HG03196 (cell line): ENCODE measurements at regions not wholly inside any gene's neighbourhood (a gene's known extent, or its start where the extent isn't known, plus 50 kb on each side); places are given as distances from the start of the nearest gene placed in this dataset.
"Not testable (repeated sequence)": the region's sequence is repeated elsewhere in the genome, so short reads cannot be mapped to it uniquely, and the experiment has no call there.

Experiments
- ATAC-seq: cut with Tn5 transposase; IDR thresholded peaks from one replicate; pipeline ENCODE4 v1.9.1; 2021; ENCODE audit not compliant: unreplicated experiment

DNA sequence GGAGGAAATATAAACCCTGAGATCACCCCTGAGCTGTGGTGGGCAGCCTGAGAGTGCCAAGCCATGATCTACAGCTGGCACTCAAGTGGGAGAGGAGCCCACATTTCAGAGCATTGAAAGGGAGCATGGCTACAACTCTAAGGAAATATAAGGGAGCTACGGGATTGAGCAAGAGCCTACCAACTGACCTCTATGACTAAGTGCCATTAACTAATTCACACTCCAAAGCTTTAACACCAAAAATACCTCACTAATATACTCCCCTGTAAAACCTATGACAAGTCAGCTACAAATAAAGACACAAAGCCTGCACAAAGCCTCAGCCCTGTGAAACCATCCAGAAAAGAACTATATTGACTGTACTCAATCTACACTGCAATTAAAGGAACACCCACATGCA lies 286.8 kb upstream of the RPS23 start:
- ATAC-seq = no peak

DNA sequence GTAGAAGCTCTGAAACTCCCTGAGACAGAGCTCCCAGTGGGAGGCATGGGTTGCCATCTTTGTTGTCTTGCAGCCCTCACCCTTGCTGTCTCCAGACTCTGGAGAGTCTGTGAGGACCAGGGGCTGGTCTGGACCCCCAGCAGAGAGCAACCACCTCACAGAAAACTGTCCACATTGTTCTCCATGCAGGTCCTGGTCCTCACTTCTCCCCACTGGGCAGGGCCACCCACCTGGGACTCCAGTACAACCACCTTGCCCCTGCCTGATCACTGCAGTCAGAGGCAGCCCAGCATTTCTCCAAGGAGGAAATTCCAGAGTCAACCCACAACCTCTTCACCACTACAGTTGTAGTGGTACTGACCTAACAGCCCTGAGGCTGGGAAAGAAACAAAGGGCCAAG lies 285.6 kb upstream of the RPS23 start:
- no peak for ATAC-seq

DNA sequence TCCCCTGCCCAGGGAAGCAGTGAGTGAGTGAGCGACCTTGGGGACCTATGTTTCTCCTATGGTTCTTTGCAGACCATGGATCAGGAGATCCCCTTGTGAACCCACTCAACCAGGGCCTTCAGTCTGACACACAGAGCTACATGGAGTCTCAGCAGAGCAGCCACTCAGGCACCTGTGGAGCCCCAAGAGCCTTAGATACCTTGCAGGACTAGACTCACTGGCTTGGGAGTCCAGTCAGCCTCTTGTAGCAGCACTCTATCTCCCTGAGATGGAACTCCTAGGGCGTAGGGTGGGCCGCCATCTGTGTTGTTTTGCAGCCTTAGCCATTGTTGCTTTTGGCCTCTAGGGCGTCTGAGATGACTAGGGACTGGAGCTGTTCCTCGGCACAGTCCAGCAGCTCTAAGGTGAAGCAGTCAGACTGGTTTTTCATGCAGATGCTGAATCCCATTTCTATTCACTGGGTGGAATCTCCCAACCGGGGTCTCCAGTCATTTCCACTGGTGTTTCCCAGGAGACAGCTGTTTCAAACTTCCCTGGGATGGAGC lies 284.6 kb upstream of the RPS23 start:
- no peak for ATAC-seq

DNA sequence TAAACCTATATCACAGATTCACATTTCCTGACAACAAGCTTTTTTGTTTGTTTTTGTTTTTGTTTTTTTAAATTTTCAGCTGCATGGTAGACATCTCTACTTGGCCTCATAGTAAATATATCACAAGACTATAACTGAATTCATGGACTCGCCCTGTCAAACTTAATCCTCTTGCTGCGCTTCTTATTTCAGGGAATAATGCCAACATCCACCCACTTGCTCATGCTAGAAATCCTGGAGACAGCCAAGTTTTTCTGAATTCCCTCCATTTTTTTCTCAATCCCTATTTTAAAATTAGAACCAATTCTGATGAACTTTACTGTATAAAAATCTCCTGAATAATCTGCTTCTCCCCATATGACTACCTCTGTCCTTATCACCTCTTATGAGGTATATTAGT lies 283.6 kb upstream of the RPS23 start:
- ATAC-seq = no peak

DNA sequence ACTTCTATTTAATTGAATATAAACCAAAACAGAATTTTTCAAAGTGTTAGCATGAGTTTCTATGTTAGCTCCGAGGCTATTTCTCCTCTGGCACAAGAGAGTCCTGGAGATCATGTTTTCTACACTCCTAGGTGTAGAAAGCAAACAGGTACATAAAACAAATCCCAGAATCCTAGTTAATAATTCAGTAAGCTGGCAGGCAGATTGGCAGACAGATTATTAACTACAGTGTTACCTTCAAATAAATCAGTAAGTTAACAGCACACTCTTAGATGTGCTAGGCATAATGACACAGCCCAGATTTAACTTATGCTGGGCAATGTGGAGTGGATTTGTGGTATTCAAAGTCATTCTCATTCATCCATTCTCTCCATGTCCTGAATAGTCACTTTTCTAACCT lies 282.8 kb upstream of the RPS23 start:
- no peak for ATAC-seq

DNA sequence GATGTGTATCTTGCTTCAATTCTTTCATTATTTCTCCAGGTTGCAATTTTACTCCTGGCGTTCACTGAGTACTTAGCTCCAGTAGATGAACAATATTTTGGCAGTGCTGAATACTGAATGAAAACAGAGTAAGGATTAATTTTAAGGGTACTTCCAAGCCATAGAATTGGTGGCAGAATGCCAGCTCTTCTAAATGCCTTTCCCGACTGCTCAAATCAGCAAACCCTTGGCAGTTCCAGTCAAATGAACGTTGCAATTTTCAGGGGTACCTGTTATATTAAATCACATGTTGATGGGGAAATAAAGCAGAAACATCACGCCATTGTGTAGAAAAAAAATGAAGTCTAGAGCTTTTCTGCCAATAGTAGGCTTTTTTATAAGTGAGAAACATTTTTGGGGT lies 282.4 kb upstream of the RPS23 start:
- ATAC-seq = no peak

DNA sequence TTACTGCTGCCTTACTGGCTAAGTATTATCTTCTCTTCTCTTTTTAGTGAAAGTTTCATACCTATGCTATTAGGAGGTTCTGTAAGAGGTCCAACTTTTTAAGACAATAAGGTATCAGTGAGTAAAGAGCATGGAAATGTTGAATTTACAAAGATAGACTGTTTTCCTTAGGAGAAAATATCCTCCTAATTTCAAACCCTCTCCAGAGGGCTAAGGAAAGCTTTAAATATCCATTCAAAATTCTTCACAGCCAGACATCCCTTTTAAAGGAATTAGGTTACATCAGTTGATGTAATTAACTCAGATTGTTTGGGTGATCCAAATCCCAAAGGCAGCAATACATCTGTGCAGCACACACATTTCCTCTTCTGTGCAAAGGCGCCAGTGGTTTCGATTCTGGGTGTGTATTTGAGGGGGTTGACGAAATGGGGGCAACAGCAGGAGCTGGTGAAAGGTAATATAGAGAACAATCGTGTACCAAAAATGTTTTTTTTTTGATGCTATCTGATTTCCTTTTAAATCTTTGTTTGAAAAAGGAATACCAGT lies 273.8 kb upstream of the RPS23 start:
- ATAC-seq = no peak

DNA sequence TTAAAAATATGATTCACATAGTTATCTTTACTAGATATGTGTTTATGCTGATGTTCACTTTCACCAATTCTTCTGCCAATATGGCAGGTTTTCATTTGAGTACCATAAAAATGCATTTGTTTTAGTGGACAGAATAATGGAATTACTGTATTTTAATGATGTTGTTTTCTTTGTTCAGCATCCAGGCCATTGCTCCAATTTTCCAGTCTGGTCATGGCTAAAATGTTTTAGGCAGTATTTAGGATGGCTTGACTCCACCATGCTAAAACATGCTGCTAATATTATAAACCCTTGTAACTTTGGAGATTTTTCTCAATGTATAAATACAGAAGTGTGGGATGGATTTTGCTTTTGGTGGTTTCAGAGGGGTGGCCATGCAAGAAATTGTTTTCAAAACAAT lies 273.0 kb upstream of the RPS23 start:
- ATAC-seq = no peak

DNA sequence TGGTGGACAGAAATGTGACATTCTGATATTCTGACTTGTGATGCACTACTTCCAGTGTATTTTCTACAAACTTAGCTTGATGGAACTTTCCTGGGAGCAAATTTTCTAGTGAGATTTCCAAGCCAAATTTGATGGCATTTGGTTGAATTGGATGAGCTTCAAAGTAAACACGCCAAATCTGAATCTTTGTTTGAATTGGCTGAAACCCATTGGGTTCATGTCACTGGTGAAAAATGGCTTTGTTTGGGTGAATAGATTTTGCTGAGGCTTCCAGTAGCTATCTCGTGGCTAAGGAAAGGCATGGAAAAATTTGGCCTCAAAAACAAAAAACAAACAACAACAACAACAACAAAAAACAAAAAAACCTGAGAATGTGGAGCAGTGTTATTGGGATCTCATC lies 271.1 kb upstream of the RPS23 start:
- no peak for ATAC-seq

DNA sequence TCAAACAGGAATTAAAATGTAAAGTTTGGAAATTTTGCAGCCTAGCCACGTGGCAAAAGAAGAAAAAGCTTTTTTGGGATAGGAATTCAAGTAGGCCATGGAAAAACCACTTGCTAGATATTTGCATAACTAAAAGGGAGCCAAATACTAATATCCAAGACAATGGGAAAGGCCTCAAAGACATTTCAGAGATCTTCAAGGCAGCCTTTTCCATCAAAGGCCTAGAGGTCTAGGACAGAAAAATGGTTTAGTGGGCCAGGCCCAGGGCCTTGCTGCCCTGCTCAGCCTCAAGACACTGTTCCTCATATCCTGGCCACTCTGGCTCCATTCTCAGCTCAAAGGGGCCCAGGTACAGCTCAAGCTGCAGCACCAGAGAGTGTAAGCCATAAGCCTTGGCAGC lies 265.9 kb upstream of the RPS23 start:
- no peak for ATAC-seq

DNA sequence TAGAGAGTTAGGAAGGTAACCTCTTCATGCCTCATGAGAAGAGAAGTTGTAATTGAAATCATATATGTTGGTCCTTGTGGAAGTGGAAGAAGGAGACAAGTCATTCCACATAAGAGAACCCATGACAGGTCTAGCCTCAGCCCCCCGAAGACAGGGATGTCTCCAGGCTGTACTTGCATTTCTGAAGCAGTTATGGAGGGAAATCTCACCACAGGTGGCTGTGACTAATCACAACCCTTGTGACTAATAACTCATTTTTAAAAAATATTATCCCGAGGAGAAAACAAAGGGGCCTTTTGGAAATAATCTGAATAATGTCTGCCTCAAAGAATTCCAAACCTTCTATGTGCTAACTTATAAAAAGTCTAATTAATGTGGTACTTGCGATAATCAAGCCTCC lies 262.1 kb upstream of the RPS23 start:
- no peak for ATAC-seq

DNA sequence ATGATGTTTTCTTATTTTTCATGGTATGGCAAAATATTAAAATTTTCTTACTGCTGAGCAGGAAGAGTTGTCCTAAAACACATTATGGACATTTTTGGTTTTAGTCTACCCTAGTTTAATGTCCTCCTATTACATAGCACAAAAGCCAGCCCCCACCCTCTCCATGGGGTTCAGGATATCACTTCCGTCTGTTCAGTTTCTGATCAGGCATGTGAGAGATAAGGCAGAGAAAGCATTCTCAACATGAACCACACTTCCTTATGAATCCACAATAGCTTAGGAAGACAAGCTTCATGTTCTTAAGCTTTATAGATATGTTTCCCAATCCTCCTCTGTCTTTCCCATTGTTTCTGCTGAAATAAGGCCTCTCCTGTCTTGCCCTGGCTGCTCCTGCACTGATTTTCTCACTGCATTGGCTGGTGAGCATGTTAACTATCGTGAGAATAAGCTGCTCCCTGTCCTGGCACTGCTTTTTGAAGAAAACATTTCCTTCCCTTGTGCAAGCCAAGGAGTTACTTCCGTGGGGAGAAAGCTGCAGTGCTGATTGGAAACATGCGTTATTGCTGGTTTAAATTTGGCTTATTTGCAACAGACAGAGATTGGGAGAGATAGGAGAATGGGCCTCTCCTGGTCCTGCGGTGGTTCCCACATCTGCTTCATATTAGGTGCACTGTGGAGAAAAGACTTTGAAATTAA lies 260.3 kb upstream of the RPS23 start:
- no peak for ATAC-seq

DNA sequence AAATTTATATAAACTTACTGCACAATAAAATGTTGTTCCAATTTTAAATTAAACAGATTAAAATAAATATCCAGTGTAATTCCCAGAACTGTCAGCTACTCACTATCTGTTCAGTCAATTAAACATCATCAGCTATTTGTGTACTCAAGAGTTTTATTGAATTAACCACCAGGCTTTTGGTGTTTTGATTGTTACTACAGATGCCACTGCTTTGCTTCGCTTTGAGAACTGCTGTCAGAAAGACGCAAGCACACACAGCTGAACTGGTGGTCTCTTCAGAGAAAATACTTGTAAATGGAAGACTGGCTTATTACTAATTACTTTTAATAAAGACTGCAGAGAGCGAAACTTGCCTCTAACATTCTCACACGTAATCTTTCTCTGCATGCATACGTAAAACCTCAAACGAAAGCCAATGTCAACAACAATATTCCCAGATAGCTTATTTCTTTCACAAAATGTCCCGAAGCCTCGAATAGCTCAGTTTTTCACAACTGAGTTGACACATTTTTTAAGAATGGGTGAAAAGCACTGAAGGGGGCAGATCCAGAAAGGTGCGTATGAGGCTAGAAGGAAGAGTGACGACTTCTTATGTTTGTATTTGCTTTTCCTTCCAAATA lies 259.6 kb upstream of the RPS23 start:
- no peak for ATAC-seq

DNA sequence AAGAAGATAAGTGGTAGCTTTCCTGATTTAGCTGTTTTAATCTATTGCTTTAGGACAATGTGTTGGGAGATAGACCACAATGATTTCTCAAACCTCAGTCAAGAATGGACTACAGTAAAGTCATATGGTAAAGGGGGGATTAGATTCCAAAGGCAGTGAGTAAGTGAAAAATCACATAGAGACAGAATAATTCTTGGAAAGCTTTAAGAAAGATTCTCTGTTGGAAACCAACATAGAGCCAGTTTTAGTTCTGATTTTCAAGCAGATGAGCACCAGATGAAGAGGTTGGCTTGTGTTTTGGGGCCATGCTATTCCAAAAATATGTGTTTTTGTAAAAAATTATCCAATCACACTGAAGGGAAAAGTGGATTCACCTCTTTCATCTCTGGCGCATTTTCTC lies 256.8 kb upstream of the RPS23 start:
- no peak for ATAC-seq

DNA sequence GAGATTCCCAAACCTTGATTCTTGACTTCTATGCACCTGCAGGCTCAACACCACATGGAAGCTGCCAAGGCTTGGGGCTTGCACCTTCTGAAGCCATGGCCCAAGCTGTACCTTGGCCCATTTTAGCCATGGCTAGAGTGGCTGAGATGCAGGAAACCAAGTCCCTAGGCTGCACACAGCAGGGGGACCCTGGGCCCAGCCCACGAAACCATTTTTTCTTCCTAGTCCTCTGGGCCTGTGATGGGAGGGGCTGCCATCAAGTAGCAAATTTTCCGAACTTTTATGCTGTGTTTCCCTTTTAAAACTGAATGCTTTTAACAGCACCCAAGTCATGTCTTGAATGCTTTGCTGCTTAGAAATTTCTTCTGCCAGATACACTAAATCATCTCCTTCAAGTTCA lies 253.9 kb upstream of the RPS23 start:
- not testable (repeated sequence) for ATAC-seq

DNA sequence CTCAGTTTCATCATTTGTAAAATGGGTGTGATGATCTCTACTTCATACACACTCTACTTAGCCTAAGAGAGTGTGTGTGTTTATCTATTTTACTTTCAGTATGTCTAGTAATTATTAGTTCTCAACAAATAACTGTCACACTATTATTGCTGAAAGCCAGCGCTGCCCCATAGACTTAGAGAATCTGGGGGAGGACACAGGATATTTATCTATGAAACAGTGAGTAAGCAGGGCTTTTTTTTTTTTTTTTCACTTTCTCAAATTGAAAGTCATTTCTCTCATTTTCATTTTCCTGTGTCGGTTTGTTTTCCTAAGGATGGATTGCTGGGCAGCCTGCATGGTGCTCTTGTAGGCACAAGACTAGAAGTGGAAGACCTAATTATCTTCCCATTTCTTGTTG lies 248.4 kb upstream of the RPS23 start:
- ATAC-seq = no peak

DNA sequence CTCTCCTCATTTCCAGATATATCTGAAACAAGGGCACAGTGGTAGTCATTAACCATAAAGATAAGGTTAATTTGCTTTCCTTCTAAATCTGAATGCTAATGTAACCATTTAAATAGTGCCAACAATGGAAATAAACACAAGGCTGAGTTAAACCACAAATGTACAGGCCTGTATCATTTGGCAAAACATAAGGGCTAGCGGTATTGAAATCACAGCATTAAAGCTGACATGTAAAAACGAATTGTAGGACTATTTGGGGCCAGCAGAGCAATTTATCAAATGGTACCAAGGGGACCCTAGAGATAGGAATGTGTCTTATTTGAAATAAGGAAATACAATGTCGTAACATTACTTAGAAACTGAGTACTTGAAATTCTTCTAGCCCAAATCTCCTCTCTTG lies 247.5 kb upstream of the RPS23 start:
- ATAC-seq = no peak

DNA sequence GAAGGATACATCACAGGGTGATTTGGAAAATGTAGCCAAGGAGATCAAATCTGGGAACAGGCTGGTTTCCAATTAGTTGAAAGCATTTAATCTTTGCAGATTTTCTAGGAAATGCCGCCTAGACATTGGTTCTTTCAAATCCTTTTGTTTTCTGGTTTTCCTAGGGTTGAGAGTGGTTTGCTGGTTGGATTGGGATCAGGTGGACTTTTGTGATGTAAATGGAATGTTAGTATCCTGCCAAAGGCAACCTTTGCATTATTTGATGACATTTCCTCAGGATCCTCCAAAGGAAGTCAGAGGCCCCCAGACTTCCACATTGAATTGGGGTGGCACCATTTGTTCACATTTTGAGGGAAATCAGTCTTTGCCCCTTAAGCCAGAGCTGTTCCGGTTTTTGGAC lies 245.5 kb upstream of the RPS23 start:
- no peak for ATAC-seq

DNA sequence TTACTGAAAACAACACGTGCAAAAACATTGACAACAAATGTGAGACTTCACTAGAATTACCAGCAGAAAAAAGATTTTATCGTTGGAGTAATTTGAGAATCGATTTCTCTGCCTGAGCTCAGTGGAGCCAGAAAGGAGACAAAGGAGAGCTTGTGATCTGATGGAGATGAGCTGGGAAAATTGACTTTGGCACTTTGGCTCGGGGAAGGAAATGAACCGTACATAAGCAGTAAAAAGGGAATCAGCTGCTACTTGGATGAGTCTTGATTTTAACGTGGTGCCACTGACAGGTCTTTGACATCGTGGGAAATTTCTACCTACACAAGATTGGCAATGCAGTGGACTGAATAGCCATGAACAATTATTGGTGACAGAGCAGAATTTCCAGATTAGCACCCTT lies 244.7 kb upstream of the RPS23 start:
- ATAC-seq = no peak

DNA sequence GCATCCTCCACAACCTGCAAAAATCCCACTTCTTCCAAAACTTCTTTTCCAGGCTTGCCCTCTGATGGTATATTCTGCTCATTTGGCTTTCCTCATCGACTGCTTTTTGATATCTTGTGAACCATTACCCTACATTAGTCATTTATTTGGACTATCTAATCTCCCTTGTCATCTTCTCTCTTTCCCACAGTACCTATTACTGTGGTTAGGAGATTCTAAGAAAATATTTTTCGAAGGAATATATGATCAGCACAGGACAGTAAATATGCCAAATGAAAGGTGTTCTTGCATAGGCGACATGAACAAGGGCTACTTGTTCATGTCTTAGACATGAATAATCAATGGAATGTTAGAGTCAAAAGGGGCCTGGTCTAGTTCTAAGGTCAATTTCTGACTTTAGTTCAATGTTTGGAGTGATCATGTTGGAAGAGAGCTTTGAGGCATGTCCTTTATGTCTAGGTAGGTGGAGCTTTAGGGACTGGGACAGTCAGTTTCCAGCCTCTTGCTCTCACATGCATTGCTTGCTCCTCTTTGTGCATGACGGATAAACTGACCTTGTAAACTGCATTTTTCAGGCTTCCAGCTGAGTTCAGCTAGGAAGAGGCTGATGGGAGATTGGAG lies 243.4 kb upstream of the RPS23 start:
- ATAC-seq = no peak

DNA sequence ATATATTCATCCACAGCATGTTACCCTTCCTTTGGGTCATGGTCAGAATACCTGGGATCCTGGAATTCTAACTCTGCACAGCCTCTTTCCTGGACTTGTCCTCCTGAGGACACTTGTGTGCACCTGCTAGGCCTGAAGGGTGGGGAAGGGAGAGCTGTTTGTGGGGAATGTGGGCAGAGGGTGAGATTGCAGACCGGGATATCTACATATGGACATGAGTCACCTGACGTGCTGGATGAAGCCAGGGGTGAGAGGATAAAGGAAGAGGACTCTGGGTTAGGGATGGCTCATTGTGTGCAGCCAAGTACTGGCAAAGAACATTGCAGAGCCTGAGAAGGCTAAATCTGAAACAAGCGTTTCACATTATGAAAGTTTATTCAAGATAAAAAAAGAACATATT lies 241.4 kb upstream of the RPS23 start:
- ATAC-seq = no peak

DNA sequence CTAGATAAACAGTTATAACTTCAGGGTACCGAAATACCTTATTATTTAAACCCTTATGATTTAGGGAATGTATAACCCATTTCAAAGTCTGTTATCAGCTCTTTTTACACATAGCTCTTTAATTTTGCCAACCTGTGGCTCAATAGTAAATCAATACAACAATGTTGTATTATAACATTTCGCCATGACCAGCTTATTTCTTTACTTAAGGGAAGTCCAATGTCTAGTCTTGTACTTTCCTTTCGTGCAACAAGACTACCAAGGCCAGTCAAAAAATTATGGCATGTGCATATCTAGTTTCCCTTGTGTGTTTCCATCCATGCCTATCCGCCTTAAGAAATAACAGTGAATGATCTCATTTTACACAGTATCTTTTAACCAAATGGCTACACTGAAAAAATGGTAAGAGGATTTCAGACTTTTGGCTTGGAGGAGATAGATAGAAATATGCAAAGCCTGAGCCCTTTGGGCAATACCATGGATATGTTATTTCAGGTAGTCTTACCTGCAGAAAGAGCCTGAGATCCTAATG lies 239.5 kb upstream of the RPS23 start:
- ATAC-seq = no peak
